ENCODE measurements at regions not wholly inside any gene's neighbourhood (a gene's known extent, or its start where the extent isn't known, plus 50 kb on each side); places are given as distances from the start of the nearest gene placed in this dataset.

- no peak overlapping the region for H3K4me3 ChIP-seq (ENCODE audit: low read depth, low read length)
- H3K27me3 ChIP-seq (replicated peaks) = no peaks in the 10 kb centered on the region
- no peak for DNase-seq
- no peak overlapping the region for H3K27ac ChIP-seq
- in situ Hi-C loops (cut with HindIII; ENCODE audit: low pct_ligation_motif_present, low sequenced_read_pairs) = no loop called here
- no peak for TF ChIP-seq CTCF (IDR thresholded peaks at IDR 0.05; ENCODE audit: low read depth, low read length, missing control alignments)
- H3K36me3 ChIP-seq (replicated peaks) = no peaks in the 10 kb centered on the region
Observed at GRCh38 chr2:237229905-237230304, 144.2 kb downstream of the COPS8 start.

- no peak for DNase-seq
- in situ Hi-C loops (cut with HindIII; ENCODE audit: low pct_ligation_motif_present, low sequenced_read_pairs) = no loop called here
- no peaks in the 10 kb centered on the region for H3K36me3 ChIP-seq (replicated peaks)
- H3K27ac ChIP-seq = no peak overlapping the region
- no peaks in the 10 kb centered on the region for H3K27me3 ChIP-seq (replicated peaks)
- TF ChIP-seq CTCF (IDR thresholded peaks at IDR 0.05; ENCODE audit: low read depth, low read length, missing control alignments) = no peak
- H3K4me3 ChIP-seq (ENCODE audit: low read depth, low read length) = no peak overlapping the region
Observed at GRCh38 chr2:237230355-237230754, 144.7 kb downstream of the COPS8 start.

- no peak overlapping the region for H3K27ac ChIP-seq
- DNase-seq = no peak
Observed at GRCh38 chr2:237231593-237231992, 145.9 kb downstream of the COPS8 start.

GRCh38 chr2:237232166-237232565 is 146.5 kb downstream of the COPS8 start:
- Histone ChIP-seq H3K27me3 (replicated peaks) (no peaks in the 10 kb centered on the region), H3K27ac (no peak overlapping the region), H3K4me3 (ENCODE audit: low read depth, low read length) (no peak overlapping the region), H3K36me3 (replicated peaks) (no peaks in the 10 kb centered on the region)
- TF ChIP-seq CTCF (IDR thresholded peaks at IDR 0.05; ENCODE audit: low read depth, low read length, missing control alignments) = no peak
- DNase-seq = no peak
- in situ Hi-C loops (cut with HindIII; ENCODE audit: low pct_ligation_motif_present, low sequenced_read_pairs) = no loop called here

More at GRCh38 chr2:237231593-237231992, 145.9 kb downstream of the COPS8 start:
- in situ Hi-C loops (cut with HindIII; ENCODE audit: low pct_ligation_motif_present, low sequenced_read_pairs) = no loop called here
- Histone ChIP-seq H3K4me3 (ENCODE audit: low read depth, low read length) (no peak overlapping the region), H3K27me3 (replicated peaks) (no peaks in the 10 kb centered on the region), H3K36me3 (replicated peaks) (no peaks in the 10 kb centered on the region)
- no peak for TF ChIP-seq CTCF (IDR thresholded peaks at IDR 0.05; ENCODE audit: low read depth, low read length, missing control alignments)

- no peak for DNase-seq
- in situ Hi-C loops (cut with HindIII; ENCODE audit: low pct_ligation_motif_present, low sequenced_read_pairs) = no loop called here
Observed at GRCh38 chr2:237234268-237234667, 148.6 kb downstream of the COPS8 start.

More at GRCh38 chr2:237234268-237234667, 148.6 kb downstream of the COPS8 start:
- Histone ChIP-seq H3K27ac (no peak overlapping the region), H3K4me3 (ENCODE audit: low read depth, low read length) (no peak overlapping the region), H3K27me3 (replicated peaks) (no peaks in the 10 kb centered on the region), H3K36me3 (replicated peaks) (no peaks in the 10 kb centered on the region)
- no peak for TF ChIP-seq CTCF (IDR thresholded peaks at IDR 0.05; ENCODE audit: low read depth, low read length, missing control alignments)
